HEK293 (cell line): ENCODE measurements at regions not wholly inside any gene's neighbourhood (a gene's known extent, or its start where the extent isn't known, plus 50 kb on each side); places are given as distances from the start of the nearest gene placed in this dataset.

Experiments
- CTCF ChIA-PET: fragments of 350-600 bp; formaldehyde crosslinking; extraction: SDS; loops from one replicate; lab custom pipeline; 2021; ENCODE audit warnings: antibody characterized with exemption; lab: Yijun Ruan, JAX
- POLR2A ChIA-PET: fragments of 300-600 bp; formaldehyde crosslinking; extraction: SDS; loops from one replicate; lab custom pipeline; 2020; ENCODE audit warnings: antibody characterized with exemption, inconsistent platforms; lab: Yijun Ruan, JAX
- H3K27ac ChIP-seq: fragments of 200-500 bp; sonication (Bioruptor generic); 2 replicates; pipeline ENCODE4 v1.5.1; 2014; ENCODE audit warnings: low read depth, low read length, control low read depth, inconsistent platforms; ENCODE audit errors: extremely low read depth
- H3K36me3 ChIP-seq, 2 experiments: fragments of 200-500 bp in 1 of 2; sonication (Bioruptor generic) in 1 of 2; 1 replicate in 1 of 2; 2 replicates in 1 of 2; pipeline ENCODE4 v1.5.1; 2014 to 2017; ENCODE audit warnings: inconsistent platforms in 2 of 2, low read length in 2 of 2; ENCODE audit not compliant: control insufficient read depth in 2 of 2, insufficient read depth in 1 of 2
- H3K4me1 ChIP-seq: fragments of 200-500 bp; sonication (Bioruptor generic); 2 replicates; pipeline ENCODE4 v1.5.1; 2014; ENCODE audit warnings: mild to moderate bottlenecking, low read length, inconsistent platforms; ENCODE audit not compliant: control insufficient read depth, insufficient read depth
- H3K4me3 ChIP-seq: 2 replicates; pipeline ENCODE4 v1.5.1; 2011; ENCODE audit warnings: low read depth, mild to moderate bottlenecking, control low read depth, low read length, moderate library complexity
- H3K9me3 ChIP-seq: fragments of 200-500 bp; sonication (Bioruptor generic); 2 replicates; pipeline ENCODE4 v1.5.1; 2014; ENCODE audit warnings: low read depth, low read length, inconsistent platforms; ENCODE audit not compliant: control insufficient read depth, insufficient read depth
- PRDM1 ChIP-seq: fragments of 450-650 bp; formaldehyde crosslinking; IDR thresholded peaks from 2 replicates; pipeline ENCODE4; 2016; ENCODE audit warnings: missing biosample characterization, missing genetic modification characterization
- PRDM2 ChIP-seq: fragments of 450-650 bp; formaldehyde crosslinking; IDR thresholded peaks from 2 replicates; pipeline ENCODE4 v1.5.1; 2016; ENCODE audit warnings: missing biosample characterization, missing genetic modification characterization, borderline replicate concordance
- WT1 ChIP-seq: fragments of 450-650 bp; formaldehyde crosslinking; IDR thresholded peaks from 2 replicates; pipeline ENCODE4 v1.5.1; 2016; ENCODE audit warnings: missing biosample characterization, missing genetic modification characterization
- ZEB2 ChIP-seq: fragments of 450-650 bp; formaldehyde crosslinking; IDR thresholded peaks from 2 replicates; pipeline ENCODE4 v1.5.1; 2016; ENCODE audit warnings: missing biosample characterization, missing genetic modification characterization
- ZFP3 ChIP-seq: fragments of 450-650 bp; formaldehyde crosslinking; IDR thresholded peaks from 2 replicates; pipeline ENCODE4 v1.5.1; 2016; ENCODE audit warnings: low read depth, missing biosample characterization, missing genetic modification characterization
- ZIC2 ChIP-seq: fragments of 450-650 bp; formaldehyde crosslinking; IDR thresholded peaks from 2 replicates; pipeline ENCODE4 v1.5.1; 2016; ENCODE audit warnings: missing biosample characterization, missing genetic modification characterization
- ZNF26 ChIP-seq: fragments of 450-650 bp; formaldehyde crosslinking; IDR thresholded peaks from 2 replicates; pipeline ENCODE4 v1.5.1; 2016; ENCODE audit warnings: missing biosample characterization, missing genetic modification characterization
- ZNF501 ChIP-seq: fragments of 450-650 bp; formaldehyde crosslinking; IDR thresholded peaks from 2 replicates; pipeline ENCODE4 v1.5.1; 2016; ENCODE audit warnings: missing biosample characterization, missing genetic modification characterization
- ZNF514 ChIP-seq: fragments of 450-650 bp; formaldehyde crosslinking; IDR thresholded peaks from 2 replicates; pipeline ENCODE4 v1.5.1; 2016; ENCODE audit warnings: missing biosample characterization, missing genetic modification characterization
- ZNF791 ChIP-seq: fragments of 450-650 bp; formaldehyde crosslinking; IDR thresholded peaks from 2 replicates; pipeline ENCODE4 v1.5.1; 2016; ENCODE audit warnings: missing biosample characterization, missing genetic modification characterization
- TF ChIP-seq, protein P1 (sequence below): fragments of 450-650 bp; formaldehyde crosslinking; IDR thresholded peaks from 2 replicates; pipeline ENCODE4 v1.5.1; 2017; ENCODE audit warnings: missing biosample characterization, mild to moderate bottlenecking, missing genetic modification characterization, moderate library complexity
- TF ChIP-seq, protein P2 (sequence below): fragments of 450-650 bp; formaldehyde crosslinking; IDR thresholded peaks from 2 replicates; pipeline ENCODE4 v1.5.1; 2016; ENCODE audit warnings: missing biosample characterization, missing genetic modification characterization

GRCh38 chr5:35554016-35554415 lies 63.6 kb upstream of the SPEF2 start:
- Histone ChIP-seq H3K4me1 (no peaks in the 10 kb centered on the region), H3K9me3 (no peaks in the 10 kb centered on the region; the same call in 1 of the 2 replicates), H3K4me3 (no peak overlapping the region), H3K27ac (no peak overlapping the region), H3K36me3 (no peaks in the 10 kb centered on the region)
- TF ChIP-seq ZEB2 (no peak), ZNF514 (tag by site-specific recombination) (no peak), WT1 (tag by site-specific recombination) (no peak), ZNF501 (tag by site-specific recombination) (no peak)
- TF ChIP-seq, protein P1, sequence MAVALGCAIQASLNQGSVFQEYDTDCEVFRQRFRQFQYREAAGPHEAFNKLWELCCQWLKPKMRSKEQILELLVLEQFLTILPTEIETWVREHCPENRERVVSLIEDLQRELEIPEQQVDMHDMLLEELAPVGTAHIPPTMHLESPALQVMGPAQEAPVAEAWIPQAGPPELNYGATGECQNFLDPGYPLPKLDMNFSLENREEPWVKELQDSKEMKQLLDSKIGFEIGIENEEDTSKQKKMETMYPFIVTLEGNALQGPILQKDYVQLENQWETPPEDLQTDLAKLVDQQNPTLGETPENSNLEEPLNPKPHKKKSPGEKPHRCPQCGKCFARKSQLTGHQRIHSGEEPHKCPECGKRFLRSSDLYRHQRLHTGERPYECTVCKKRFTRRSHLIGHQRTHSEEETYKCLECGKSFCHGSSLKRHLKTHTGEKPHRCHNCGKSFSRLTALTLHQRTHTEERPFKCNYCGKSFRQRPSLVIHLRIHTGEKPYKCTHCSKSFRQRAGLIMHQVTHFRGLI: no peak
- ChIA-PET CTCF (interaction anchor here (0.7 kb wide), 1 partner anchor 399 kb away, joined by 3 read pairs; no protein-coding TSS in a partner anchor), POLR2A (no interaction called here)

DNA sequence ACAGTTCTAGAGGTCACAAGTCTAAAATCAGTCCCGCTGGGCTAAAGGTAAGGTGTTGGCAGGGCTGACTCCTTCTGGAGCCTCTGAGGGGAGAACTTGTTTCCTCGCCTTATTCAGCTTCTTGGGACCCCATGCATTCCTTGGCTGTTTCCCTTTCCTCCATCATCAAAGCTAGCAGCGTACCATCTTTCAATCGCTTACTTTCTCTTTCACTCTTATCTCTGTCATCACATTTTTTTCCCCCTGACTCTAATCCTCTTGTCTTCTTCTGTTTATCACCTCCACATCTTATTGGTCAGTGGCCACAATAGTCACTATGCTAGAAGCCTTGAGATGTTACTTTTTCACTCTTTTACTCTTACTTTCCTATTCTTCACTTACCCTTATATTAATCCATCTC lies 72.5 kb upstream of the SPEF2 start:
- CTCF ChIA-PET: interaction anchor here (1.2 kb wide), 1 partner anchor 457 kb away, joined by 3 read pairs; no protein-coding TSS in a partner anchor
- POLR2A ChIA-PET: no interaction called here
- Histone ChIP-seq H3K4me3 (no peak overlapping the region), H3K4me1 (no peaks in the 10 kb centered on the region), H3K27ac (no peak overlapping the region), H3K36me3 (no peaks in the 10 kb centered on the region)
- TF ChIP-seq ZNF26 (tag by site-specific recombination): no peak
- TF ChIP-seq PRDM2 (tag by site-specific recombination): no peak
- TF ChIP-seq ZFP3 (tag by site-specific recombination): no peak
- TF ChIP-seq ZNF791 (tag by site-specific recombination): no peak
- peak; percentile 84 for TF ChIP-seq PRDM1
- TF ChIP-seq, protein P2, sequence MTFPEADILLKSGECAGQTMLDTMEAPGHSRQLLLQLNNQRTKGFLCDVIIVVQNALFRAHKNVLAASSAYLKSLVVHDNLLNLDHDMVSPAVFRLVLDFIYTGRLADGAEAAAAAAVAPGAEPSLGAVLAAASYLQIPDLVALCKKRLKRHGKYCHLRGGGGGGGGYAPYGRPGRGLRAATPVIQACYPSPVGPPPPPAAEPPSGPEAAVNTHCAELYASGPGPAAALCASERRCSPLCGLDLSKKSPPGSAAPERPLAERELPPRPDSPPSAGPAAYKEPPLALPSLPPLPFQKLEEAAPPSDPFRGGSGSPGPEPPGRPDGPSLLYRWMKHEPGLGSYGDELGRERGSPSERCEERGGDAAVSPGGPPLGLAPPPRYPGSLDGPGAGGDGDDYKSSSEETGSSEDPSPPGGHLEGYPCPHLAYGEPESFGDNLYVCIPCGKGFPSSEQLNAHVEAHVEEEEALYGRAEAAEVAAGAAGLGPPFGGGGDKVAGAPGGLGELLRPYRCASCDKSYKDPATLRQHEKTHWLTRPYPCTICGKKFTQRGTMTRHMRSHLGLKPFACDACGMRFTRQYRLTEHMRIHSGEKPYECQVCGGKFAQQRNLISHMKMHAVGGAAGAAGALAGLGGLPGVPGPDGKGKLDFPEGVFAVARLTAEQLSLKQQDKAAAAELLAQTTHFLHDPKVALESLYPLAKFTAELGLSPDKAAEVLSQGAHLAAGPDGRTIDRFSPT (tag by site-specific recombination): no peak
- TF ChIP-seq ZIC2: no peak
- TF ChIP-seq, all 188 proteins: peak for 1
- no peaks in the 10 kb centered on the region for H3K9me3 ChIP-seq
